RWPE2 (cell line): ENCODE measurements at regions not wholly inside any gene's neighbourhood (a gene's known extent, or its start where the extent isn't known, plus 50 kb on each side); places are given as distances from the start of the nearest gene placed in this dataset.

Experiments used
- ATAC-seq: fragments of 200-7000 bp; cut with Tn5 transposase; 3 replicates; pipeline ENCODE4 v1.9.1; 2021; ENCODE audit warnings: low read depth
- DNase-seq: peaks from one replicate; pipeline ENCODE4 v3.0.0-alpha.2; 2020; ENCODE audit warnings: low spot score
- H3K27ac ChIP-seq: fragments of 450-650 bp; 2 replicates; pipeline ENCODE4 v1.5.1; 2017; ENCODE audit warnings: mild to moderate bottlenecking; ENCODE audit not compliant: poor library complexity, severe bottlenecking
- H3K27me3 ChIP-seq: fragments of 250-450 bp; sonication (Bioruptor Pico); 2 replicates; pipeline ENCODE4 v1.5.1; 2021; ENCODE audit warnings: mild to moderate bottlenecking, moderate library complexity; ENCODE audit not compliant: insufficient read depth, poor library complexity, severe bottlenecking
- H3K36me3 ChIP-seq: fragments of 250-450 bp; sonication (Bioruptor Pico); 2 replicates; pipeline ENCODE4 v1.5.1; 2020; ENCODE audit warnings: low read depth, mild to moderate bottlenecking, moderate library complexity
- H3K4me1 ChIP-seq: fragments of 250-450 bp; sonication (Bioruptor Pico); 2 replicates; pipeline ENCODE4 v1.5.1; 2021; ENCODE audit warnings: mild to moderate bottlenecking, moderate library complexity; ENCODE audit not compliant: insufficient read depth, poor library complexity, severe bottlenecking
- H3K4me3 ChIP-seq: fragments of 250-450 bp; sonication (Bioruptor Pico); 2 replicates; pipeline ENCODE4 v1.5.1; 2021; ENCODE audit warnings: mild to moderate bottlenecking, moderate library complexity; ENCODE audit not compliant: severe bottlenecking
- H3K9me3 ChIP-seq: fragments of 250-450 bp; sonication (Bioruptor Pico); 2 replicates; pipeline ENCODE4 v1.5.1; 2021; ENCODE audit warnings: mild to moderate bottlenecking, moderate library complexity; ENCODE audit not compliant: severe bottlenecking
- CTCF ChIP-seq: fragments of 450-650 bp; IDR thresholded peaks from one replicate; pipeline ENCODE4 v1.5.1; 2017; ENCODE audit warnings: mild to moderate bottlenecking, moderate library complexity; ENCODE audit not compliant: poor library complexity, severe bottlenecking

GRCh38 chr17:36885771-36886377 lies 51.4 kb upstream of the LHX1 start:
- ATAC-seq (no peak), DNase-seq (no peak)
- Histone ChIP-seq H3K36me3 (no peaks in the 10 kb centered on the region), H3K9me3 (peaks cover 4% of the 10 kb centered on the region), H3K27ac (no peak overlapping the region), H3K4me1 (no peaks in the 10 kb centered on the region), H3K27me3 (no peaks in the 10 kb centered on the region), H3K4me3 (no peak overlapping the region)
- TF ChIP-seq CTCF, result no peak
